NCI-H2029 treated with DMSO at 0.1 percent for 48 hours (cell line): ENCODE measurements at regions not wholly inside any gene's neighbourhood (a gene's known extent, or its start where the extent isn't known, plus 50 kb on each side); places are given as distances from the start of the nearest gene placed in this dataset.
"Not testable (repeated sequence)": the region's sequence is repeated elsewhere in the genome, so short reads cannot be mapped to it uniquely, and the experiment has no call there.

Experiments
- DNase-seq: peaks from one replicate; lab custom pipeline; 2025; lab: John Stamatoyannopoulos, UW

DNA sequence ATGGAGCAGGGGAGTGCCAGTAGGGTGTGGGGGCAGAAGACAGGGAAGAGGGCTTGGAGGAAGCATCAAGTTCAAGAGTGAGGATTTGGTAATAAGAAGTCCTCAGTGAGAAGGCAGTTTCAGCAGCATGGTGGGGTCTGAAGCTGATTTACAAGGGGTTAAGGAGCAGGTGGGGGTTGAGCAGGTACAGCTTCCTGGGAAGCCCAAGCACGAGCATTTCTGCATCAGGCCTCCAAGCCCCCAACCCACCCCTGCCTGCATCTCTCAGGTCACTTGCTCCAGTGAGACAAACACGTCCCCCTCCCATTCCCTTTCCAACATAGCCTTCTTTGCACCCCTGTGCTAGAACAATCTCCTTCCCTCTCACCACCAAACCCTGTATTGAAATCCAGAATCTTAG lies 574.7 kb downstream of the MATN1 start:
- DNase-seq = no peak

- DNase-seq = no peak
Observed at GRCh38 chr1:30147188-30147587, 576.2 kb downstream of the MATN1 start.

DNA sequence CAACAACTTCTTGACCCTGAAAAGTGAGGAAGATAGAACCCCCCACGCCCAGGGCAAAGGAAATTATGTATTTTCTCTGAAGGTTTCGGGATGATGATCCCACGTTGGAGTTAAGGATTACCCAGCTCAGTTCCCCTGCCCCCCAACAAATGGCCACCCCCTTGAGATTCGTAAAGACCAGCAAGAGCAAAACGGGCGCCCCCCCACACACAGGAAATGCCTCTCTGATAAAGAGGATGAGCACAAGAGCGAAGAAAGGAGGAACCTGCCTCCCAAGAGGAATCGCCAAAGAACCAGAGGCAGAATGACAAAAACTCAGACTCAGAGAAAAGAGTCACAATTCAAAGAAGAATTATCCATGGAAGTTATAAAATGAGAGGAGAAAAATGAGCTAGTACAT lies 576.9 kb downstream of the MATN1 start:
- DNase-seq = no peak

GRCh38 chr1:30145723-30146303 lies 577.6 kb downstream of the MATN1 start:
- DNase-seq = no peak

GRCh38 chr1:30144831-30145230 lies 578.6 kb downstream of the MATN1 start:
- no peak for DNase-seq

DNA sequence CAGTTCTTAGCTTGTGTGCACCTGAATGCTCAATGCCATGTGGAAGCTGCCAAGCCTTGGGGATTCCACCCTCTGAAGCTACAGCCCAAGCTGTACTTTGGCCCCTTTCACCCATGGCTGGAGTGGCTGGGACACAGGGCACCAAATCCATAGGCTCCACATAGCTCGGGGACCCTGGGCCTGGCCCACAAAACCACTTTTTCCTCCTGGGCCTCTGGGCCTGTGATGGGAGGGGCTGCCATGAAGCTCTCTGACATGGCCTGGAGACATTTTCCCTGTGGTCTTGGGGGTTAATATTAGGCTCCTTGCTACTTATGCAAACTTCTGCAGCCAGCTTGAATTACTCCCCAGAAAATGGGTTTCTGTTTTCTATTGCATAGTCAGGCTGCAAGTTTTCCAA lies 579.9 kb downstream of the MATN1 start:
- no peak for DNase-seq

GRCh38 chr1:30140566-30140965 lies 582.8 kb downstream of the MATN1 start:
- DNase-seq = no peak

DNA sequence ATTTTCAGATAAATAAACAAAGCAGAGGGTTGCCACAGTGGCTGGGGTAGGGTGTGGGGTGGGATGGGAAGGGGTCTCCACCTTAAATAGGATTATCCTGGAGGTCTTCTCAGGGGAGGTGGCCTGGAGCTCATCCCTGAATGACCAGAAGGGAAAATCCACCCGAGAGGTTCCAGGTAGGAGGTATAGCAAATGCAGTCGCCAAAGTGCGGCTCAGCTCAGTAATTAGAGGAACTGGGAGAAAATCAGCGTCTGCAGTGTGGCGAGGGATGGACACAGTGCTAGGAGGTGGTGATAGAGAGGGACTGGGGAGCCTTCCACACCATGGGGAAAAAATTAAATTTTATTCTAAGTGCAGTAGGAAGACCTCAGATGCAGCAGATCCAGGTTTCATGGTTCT lies 584.5 kb downstream of the MATN1 start:
- DNase-seq = no peak

DNA sequence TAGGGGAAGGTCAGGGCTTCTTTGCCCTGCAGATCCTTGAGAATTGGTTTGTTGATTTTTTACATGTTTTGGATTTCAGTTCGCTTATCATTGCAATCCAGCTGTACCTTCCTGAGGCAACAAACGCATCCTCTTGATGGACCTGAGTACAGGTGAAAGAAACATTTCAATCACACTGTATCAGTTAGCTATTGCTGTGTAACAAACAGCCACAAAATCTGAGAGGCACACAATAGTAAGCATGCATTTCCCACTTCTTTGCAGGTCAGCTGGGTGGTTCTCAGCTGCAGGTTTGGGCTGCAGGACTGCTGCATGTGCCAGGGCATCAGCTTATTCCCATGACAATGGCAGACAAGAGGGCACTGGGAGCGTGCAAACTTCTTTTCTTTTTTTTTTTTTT lies 586.4 kb downstream of the MATN1 start:
- DNase-seq = no peak

DNA sequence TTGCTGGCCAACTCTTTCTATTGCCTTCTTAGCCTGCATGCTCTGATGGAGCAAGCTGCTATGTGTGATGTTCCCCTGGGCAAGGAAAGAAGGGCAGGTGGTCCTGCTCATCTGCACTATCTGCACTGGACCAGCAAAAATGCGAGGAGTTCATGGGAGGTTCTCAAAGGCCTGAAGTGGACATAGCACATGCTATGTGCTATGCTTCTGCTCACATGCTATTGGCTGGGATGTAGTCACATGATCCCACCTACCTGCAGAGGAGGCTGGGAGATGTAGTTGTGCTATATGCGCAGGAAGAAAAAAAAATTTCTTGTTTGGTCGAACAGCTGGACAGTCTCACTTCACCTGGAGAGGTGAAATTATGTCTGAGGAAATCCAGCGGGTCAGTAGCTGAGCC lies 587.7 kb downstream of the MATN1 start:
- DNase-seq = no peak

GRCh38 chr1:30134466-30135217 lies 588.7 kb downstream of the MATN1 start:
- DNase-seq = no peak

- DNase-seq = no peak
Observed at GRCh38 chr1:30133414-30134055, 589.9 kb downstream of the MATN1 start.

- no peak for DNase-seq
Observed at GRCh38 chr1:30132602-30133286, 590.6 kb downstream of the MATN1 start.

- not testable (repeated sequence) for DNase-seq
Observed at GRCh38 chr1:30130566-30130965, 592.8 kb downstream of the MATN1 start.

- no peak for DNase-seq
Observed at GRCh38 chr1:30130099-30130498, 593.3 kb downstream of the MATN1 start.

GRCh38 chr1:30129421-30130055 lies 593.8 kb downstream of the MATN1 start:
- no peak for DNase-seq

DNA sequence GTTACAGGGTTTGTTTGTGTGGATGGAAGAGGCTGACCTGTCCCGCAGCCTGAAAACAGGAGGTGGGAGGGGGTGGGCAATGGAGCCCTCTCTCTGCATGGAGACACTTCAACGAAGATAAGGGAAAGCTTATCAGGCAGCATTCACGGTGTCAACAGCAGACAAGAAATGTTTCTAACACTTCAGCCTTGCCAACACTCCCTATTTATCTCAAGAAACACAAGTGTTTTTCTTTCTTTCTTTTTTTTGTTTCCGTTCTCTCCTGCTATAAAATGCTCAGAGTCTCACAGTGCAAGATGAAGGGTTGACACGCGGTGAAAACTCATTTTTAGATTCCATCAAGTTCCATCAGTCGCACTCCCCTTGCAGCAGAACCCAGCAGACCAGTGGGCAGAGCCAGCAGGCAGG lies 594.4 kb downstream of the MATN1 start:
- DNase-seq = no peak

- DNase-seq = no peak
Observed at GRCh38 chr1:30126848-30127247, 596.5 kb downstream of the MATN1 start.

GRCh38 chr1:30125821-30126170 lies 597.6 kb downstream of the MATN1 start:
- no peak for DNase-seq

- DNase-seq = no peak
Observed at GRCh38 chr1:30125021-30125820, 598.2 kb downstream of the MATN1 start.

GRCh38 chr1:30123896-30124295 lies 599.5 kb downstream of the MATN1 start:
- no peak for DNase-seq

DNA sequence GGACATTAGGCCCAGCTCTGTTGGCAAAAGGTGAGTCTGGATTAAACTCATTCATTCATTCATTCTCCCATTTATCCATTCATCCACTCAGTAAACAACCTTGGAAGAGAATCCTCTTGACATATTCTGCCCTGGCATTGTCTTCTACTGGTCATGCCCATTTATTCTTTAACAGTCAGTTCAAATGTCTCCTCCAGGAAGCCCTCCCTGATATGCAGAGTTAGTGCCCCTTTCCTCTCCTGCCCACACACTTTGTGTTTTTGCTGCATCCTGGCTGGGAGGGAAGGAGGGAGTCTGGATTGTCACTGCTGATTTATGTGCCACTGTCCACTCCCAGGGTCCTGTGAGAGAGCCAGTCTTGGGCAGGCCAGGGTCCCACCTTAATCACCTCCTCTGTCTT lies 600.3 kb downstream of the MATN1 start:
- DNase-seq = no peak
